ENCODE measurements at regions not wholly inside any gene's neighbourhood (a gene's known extent, or its start where the extent isn't known, plus 50 kb on each side); places are given as distances from the start of the nearest gene placed in this dataset.

DNA sequence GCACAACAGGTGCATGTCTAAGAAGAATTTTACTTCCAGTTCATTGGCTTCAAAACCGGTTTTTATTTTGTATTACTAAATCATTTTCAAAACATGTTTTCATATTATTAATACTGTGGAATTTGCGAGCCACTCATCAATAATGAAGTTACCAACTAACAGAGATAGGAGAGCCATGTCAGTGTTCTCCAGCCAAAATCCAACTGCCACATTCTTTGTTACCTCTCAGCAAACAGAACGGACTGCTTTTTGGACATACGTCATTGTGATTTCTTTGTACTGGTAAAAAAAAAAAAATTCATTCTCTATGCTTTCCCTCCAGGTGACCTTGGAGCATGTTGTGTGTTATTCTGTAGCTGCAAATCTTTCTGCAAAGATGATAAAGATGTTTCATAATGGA is 414.2 kb upstream of the MMADHC start:
- DNase-seq (ENCODE audit: insufficient read length, low spot score) (no peak), FAIRE-seq (no peak)
- TF ChIP-seq POLR2A (IDR thresholded peaks at IDR 0.05; ENCODE audit: low read depth, low read length) = no peak

- no peak for TF ChIP-seq POLR2A (IDR thresholded peaks at IDR 0.05; ENCODE audit: low read depth, low read length)
- DNase-seq (ENCODE audit: insufficient read length, low spot score) (no peak), FAIRE-seq (peak; percentile 30)
Measured at GRCh38 chr2:149996901-149997300, 409.3 kb upstream of the MMADHC start.

- DNase-seq (ENCODE audit: insufficient read length, low spot score) (peak; percentile 6), FAIRE-seq (peak; percentile 99)
- no peak for TF ChIP-seq POLR2A (IDR thresholded peaks at IDR 0.05; ENCODE audit: low read depth, low read length)
Measured at GRCh38 chr2:149994057-149994728, 406.6 kb upstream of the MMADHC start.

- no peak for TF ChIP-seq POLR2A (IDR thresholded peaks at IDR 0.05; ENCODE audit: low read depth, low read length)
- no peak for FAIRE-seq
- no peak for DNase-seq (ENCODE audit: insufficient read length, low spot score)
Measured at GRCh38 chr2:149993316-149993715, 405.7 kb upstream of the MMADHC start.

DNA sequence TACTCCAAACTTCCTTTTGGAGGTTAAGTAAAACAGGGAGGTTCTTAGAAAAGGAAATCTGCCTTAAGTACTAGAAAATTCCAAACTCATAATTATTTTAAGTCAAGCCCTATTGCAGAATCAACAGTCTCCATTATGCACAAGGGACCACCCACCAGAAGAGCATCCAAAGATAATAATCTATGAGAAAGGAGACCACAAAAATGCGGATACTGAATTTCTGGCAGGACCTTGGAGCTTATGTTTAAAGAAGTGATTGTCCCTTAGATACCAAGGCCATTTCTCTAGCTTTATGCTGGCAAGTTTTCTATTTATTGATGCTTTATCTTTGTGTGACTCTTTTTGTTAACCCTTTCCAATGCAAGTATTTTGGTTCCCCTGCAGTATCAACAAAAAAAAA is 404.0 kb upstream of the MMADHC start:
- no peak for DNase-seq (ENCODE audit: insufficient read length, low spot score)
- FAIRE-seq = no peak
- TF ChIP-seq POLR2A (IDR thresholded peaks at IDR 0.05; ENCODE audit: low read depth, low read length) = no peak

- no peak for TF ChIP-seq POLR2A (IDR thresholded peaks at IDR 0.05; ENCODE audit: low read depth, low read length)
- FAIRE-seq = no peak
- no peak for DNase-seq (ENCODE audit: insufficient read length, low spot score)
Measured at GRCh38 chr2:149990965-149991364, 403.4 kb upstream of the MMADHC start.

GRCh38 chr2:149989447-149990063 is 402.0 kb upstream of the MMADHC start:
- TF ChIP-seq POLR2A (IDR thresholded peaks at IDR 0.05; ENCODE audit: low read depth, low read length) = no peak
- peak; percentile 2 for DNase-seq (ENCODE audit: insufficient read length, low spot score)
- peak; percentile 92 for FAIRE-seq

DNA sequence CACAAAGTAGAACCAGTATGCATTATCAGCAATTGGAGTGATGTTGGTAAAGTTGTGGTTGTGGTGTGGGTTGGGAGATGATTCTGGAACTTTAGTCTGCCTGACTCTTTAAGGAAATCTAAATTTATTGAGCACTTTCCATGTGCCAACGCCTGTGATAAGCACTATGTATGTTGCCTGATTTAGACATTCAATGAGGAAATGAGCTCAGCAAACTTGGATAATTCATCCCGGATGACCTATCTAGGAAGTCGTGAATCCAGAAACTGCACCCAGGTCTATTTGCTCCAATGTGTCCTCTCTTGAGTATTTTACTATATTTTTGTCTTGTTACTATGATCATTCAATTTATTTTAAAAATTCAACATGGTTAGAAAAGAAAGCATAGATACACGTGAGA is 400.8 kb upstream of the MMADHC start:
- TF ChIP-seq POLR2A (IDR thresholded peaks at IDR 0.05; ENCODE audit: low read depth, low read length) = no peak
- no peak for DNase-seq (ENCODE audit: insufficient read length, low spot score)
- FAIRE-seq = no peak

GRCh38 chr2:149986861-149987260 is 399.3 kb upstream of the MMADHC start:
- DNase-seq (ENCODE audit: insufficient read length, low spot score) (no peak), FAIRE-seq (no peak)
- no peak for TF ChIP-seq POLR2A (IDR thresholded peaks at IDR 0.05; ENCODE audit: low read depth, low read length)

- no peak for FAIRE-seq
- no peak for TF ChIP-seq POLR2A (IDR thresholded peaks at IDR 0.05; ENCODE audit: low read depth, low read length)
Measured at GRCh38 chr2:149984311-149984710, 396.7 kb upstream of the MMADHC start.

GRCh38 chr2:149972066-149972465 is 384.5 kb upstream of the MMADHC start:
- no peak for TF ChIP-seq POLR2A (IDR thresholded peaks at IDR 0.05; ENCODE audit: low read depth, low read length)
- FAIRE-seq (no peak), DNase-seq (ENCODE audit: insufficient read length, low spot score) (no peak)

More at GRCh38 chr2:149984311-149984710, 396.7 kb upstream of the MMADHC start:
- no peak for DNase-seq (ENCODE audit: insufficient read length, low spot score)

DNA sequence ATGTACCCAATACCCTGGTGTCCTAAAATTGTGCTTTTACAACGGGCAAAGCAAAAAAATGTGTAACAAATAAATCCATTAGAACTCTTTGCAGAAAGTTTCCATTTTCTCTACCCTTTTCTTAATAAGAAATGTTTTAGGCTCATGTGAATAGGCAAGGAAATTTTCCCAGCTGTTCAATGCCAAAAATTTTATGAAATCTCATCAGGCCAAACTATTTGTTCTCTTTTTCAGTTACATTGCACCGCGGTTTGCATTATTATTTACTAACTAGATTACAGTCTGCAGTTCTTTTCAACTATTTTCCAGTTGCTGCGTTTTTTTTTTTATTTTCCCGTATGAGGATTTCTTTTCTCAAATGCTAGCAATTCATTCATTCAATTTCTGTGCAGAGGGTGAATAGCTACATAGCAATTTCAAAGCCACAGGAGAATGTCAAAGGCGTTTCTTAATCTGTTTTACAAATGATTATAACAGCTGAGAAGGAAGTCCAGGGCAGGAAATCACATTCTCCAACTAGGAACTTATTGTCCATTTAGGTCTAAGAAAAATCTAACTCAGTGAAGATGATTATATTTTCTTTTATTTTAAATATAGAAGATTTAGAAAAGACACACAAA is 367.5 kb upstream of the MMADHC start:
- DNase-seq (ENCODE audit: insufficient read length, low spot score) (no peak), FAIRE-seq (no peak)
- TF ChIP-seq POLR2A (IDR thresholded peaks at IDR 0.05; ENCODE audit: low read depth, low read length) = no peak

DNA sequence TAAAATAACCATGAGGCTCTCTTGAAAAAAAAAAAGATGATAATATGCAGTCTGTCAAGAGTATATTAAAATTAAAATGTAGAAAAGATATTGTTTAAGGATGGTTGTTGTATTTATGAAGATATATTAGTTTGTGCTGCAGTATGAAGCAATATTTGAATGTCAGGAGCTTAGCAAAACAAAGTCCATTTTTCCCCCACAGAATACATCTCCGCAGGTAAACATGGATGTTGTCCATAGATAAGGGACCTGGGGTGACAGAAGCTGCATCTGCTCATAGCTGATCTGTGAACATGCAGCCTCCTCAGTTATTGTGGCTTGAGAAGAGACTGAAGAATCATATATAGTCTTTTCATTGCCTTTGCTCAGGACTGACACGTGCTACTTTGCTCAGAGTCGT is 366.1 kb upstream of the MMADHC start:
- DNase-seq (ENCODE audit: insufficient read length, low spot score) (no peak), FAIRE-seq (no peak)
- no peak for TF ChIP-seq POLR2A (IDR thresholded peaks at IDR 0.05; ENCODE audit: low read depth, low read length)

DNA sequence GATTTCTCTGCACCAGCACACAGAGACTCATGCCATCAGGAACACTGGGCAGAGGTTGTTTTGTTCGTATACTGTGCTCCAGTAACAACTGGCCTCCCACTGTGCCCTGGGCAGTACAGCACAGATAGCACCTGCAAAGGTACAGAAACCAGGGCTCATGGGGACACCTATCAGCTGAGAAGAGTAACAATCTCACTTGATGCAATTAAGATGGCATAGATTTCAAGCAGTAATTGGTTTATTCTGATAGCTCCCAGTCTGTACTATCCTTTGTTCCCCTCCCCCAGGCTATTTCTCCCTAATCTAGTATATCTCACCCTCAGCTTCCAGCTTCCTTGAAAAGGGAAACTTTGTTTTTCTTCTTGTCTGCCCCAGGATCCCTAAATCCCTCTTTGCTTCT is 343.9 kb upstream of the MMADHC start:
- FAIRE-seq = no peak
- no peak for DNase-seq (ENCODE audit: insufficient read length, low spot score)

DNA sequence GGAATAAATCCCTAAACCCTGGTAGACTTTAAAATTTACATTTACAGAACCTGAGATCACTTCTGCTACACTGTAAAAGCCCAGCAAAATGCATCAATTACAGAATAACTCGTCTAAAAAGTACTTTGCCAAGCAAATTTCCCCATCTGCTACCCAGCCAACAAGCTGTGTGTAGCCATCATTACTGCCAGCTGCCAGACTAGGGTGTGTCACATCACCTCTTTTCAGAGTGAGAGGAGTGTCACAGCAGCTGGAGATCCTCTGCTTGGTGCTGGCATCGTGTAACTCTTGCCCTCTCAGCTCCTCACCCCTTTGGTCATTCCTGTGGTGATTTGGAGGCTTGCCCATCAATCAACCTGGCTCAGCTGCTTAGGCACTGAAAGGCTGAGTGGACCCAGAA is 340.4 kb upstream of the MMADHC start:
- FAIRE-seq (no peak), DNase-seq (ENCODE audit: insufficient read length, low spot score) (no peak)
- no peak for TF ChIP-seq POLR2A (IDR thresholded peaks at IDR 0.05; ENCODE audit: low read depth, low read length)

More for the DNA sequence above, 343.9 kb upstream of the MMADHC start:
- no peak for TF ChIP-seq POLR2A (IDR thresholded peaks at IDR 0.05; ENCODE audit: low read depth, low read length)
